SK-N-MC (cell line): ENCODE measurements at regions not wholly inside any gene's neighbourhood (a gene's known extent, or its start where the extent isn't known, plus 50 kb on each side); places are given as distances from the start of the nearest gene placed in this dataset.

Experiments
- EZH2 ChIP-seq: fragments of 200-600 bp; sonication (generic); IDR thresholded peaks from one replicate; pipeline ENCODE4 v1.6.1; 2017; ENCODE audit warnings: antibody characterized with exemption
- FOXP2 ChIP-seq: optimal IDR thresholded peaks from 2 replicates; pipeline ENCODE3; 2011; ENCODE audit warnings: mild to moderate bottlenecking, moderate library complexity; ENCODE audit not compliant: insufficient read depth; ENCODE audit errors: extremely low read length, control extremely low read depth
- POLR2AphosphoS5 ChIP-seq: IDR thresholded peaks from 2 replicates; pipeline ENCODE4 v1.6.1; 2012; ENCODE audit warnings: mild to moderate bottlenecking, low read depth, low read length, borderline replicate concordance

GRCh38 chr2:147040298-147041120 is 804.3 kb upstream of the ACVR2A start:
- TF ChIP-seq POLR2AphosphoS5 (no peak), EZH2 (no peak), FOXP2 (no peak)
